ENCODE measurements at regions not wholly inside any gene's neighbourhood (a gene's known extent, or its start where the extent isn't known, plus 50 kb on each side); places are given as distances from the start of the nearest gene placed in this dataset.

GRCh38 chrX:11967986-11968869, 170.0 kb upstream of the FRMPD4 start:
- DNase-seq, result no peak
- Histone ChIP-seq H3K27ac (no peak overlapping the region), H3K4me3 (no peak overlapping the region), H3K36me3 (no peaks in the 10 kb centered on the region), H3K9me3 (no peaks in the 10 kb centered on the region), H3K27me3 (no peaks in the 10 kb centered on the region), H3K4me1 (no peaks in the 10 kb centered on the region)
- no peak for TF ChIP-seq CTCF (IDR thresholded peaks at IDR 0.05)
- TF ChIP-seq EP300 (IDR thresholded peaks at IDR 0.05; ENCODE audit: low read depth), result no peak
- no peak for TF ChIP-seq POLR2A (IDR thresholded peaks at IDR 0.05)
- no peak for TF ChIP-seq POLR2AphosphoS5 (IDR thresholded peaks at IDR 0.05)
- WGBS, 2 donors (ENCODE audit: low coverage in 1 of 2), result 34% methylated on average over 6 of the region's 6 CpGs; no CpG with 5 or more reads in 1 of the 2 donors
- intact Hi-C loops (cut with DNase I; ENCODE audit: low total_unique reads) (no loop called here), in situ Hi-C loops (cut with MboI; ENCODE audit: low pct_ligation_motif_present in 1 of 4, low pct_unique_long_range_greater_than_20kb in 1 of 4, low sequenced_read_pairs in 3 of 4) (no loop called here)

- H3K36me3 ChIP-seq, result no peaks in the 10 kb centered on the region
- H3K27ac ChIP-seq, result no peak overlapping the region
- no peak overlapping the region for H3K4me3 ChIP-seq
- H3K9me3 ChIP-seq, result no peaks in the 10 kb centered on the region
- TF ChIP-seq POLR2AphosphoS5 (IDR thresholded peaks at IDR 0.05) (no peak), EP300 (IDR thresholded peaks at IDR 0.05; ENCODE audit: low read depth) (no peak), POLR2A (IDR thresholded peaks at IDR 0.05) (no peak), CTCF (IDR thresholded peaks at IDR 0.05) (no peak)
- H3K4me1 ChIP-seq, result no peaks in the 10 kb centered on the region
- in situ Hi-C loops (cut with MboI; ENCODE audit: low pct_ligation_motif_present in 1 of 4, low pct_unique_long_range_greater_than_20kb in 1 of 4, low sequenced_read_pairs in 3 of 4) (no loop called here), intact Hi-C loops (cut with DNase I; ENCODE audit: low total_unique reads) (no loop called here)
- 65% methylated on average over 4 of the region's 4 CpGs; no CpG with 5 or more reads in 1 of the 2 donors for WGBS, 2 donors (ENCODE audit: low coverage in 1 of 2)
- no peaks in the 10 kb centered on the region for H3K27me3 ChIP-seq
- no peak for DNase-seq
Measured at GRCh38 chrX:11968991-11969390, 169.3 kb upstream of the FRMPD4 start.

GRCh38 chrX:11970578-11971359, 167.5 kb upstream of the FRMPD4 start:
- WGBS, 2 donors (ENCODE audit: low coverage in 1 of 2), result 57% methylated on average over 6 of the region's 6 CpGs; no CpG with 5 or more reads in 1 of the 2 donors
- Histone ChIP-seq H3K9me3 (no peaks in the 10 kb centered on the region), H3K4me1 (no peaks in the 10 kb centered on the region), H3K4me3 (no peak overlapping the region), H3K27me3 (no peaks in the 10 kb centered on the region), H3K27ac (no peak overlapping the region), H3K36me3 (no peaks in the 10 kb centered on the region)
- intact Hi-C loops (cut with DNase I; ENCODE audit: low total_unique reads), result loop anchor here (1.0 kb wide), 1 partner anchor 19 kb away; no protein-coding TSS in a partner anchor
- TF ChIP-seq POLR2AphosphoS5 (IDR thresholded peaks at IDR 0.05), result no peak
- no peak for TF ChIP-seq EP300 (IDR thresholded peaks at IDR 0.05; ENCODE audit: low read depth)
- TF ChIP-seq POLR2A (IDR thresholded peaks at IDR 0.05), result no peak
- TF ChIP-seq CTCF (IDR thresholded peaks at IDR 0.05), result no peak
- DNase-seq, result no peak
- in situ Hi-C loops (cut with MboI; ENCODE audit: low pct_ligation_motif_present in 1 of 4, low pct_unique_long_range_greater_than_20kb in 1 of 4, low sequenced_read_pairs in 3 of 4), result no loop called here

GRCh38 chrX:11976663-11977062, 161.6 kb upstream of the FRMPD4 start:
- 89% methylated on average over 2 of the region's 2 CpGs; no CpG with 5 or more reads in 1 of the 2 donors for WGBS, 2 donors (ENCODE audit: low coverage in 1 of 2)
- DNase-seq, result no peak
- no peaks in the 10 kb centered on the region for H3K9me3 ChIP-seq
- TF ChIP-seq EP300 (IDR thresholded peaks at IDR 0.05; ENCODE audit: low read depth) (no peak), CTCF (IDR thresholded peaks at IDR 0.05) (no peak), POLR2A (IDR thresholded peaks at IDR 0.05) (no peak)
- intact Hi-C loops (cut with DNase I; ENCODE audit: low total_unique reads), result no loop called here
- H3K4me3 ChIP-seq, result no peak overlapping the region
- no peak overlapping the region for H3K27ac ChIP-seq
- H3K36me3 ChIP-seq, result no peaks in the 10 kb centered on the region
- in situ Hi-C loops (cut with MboI; ENCODE audit: low pct_ligation_motif_present in 1 of 4, low pct_unique_long_range_greater_than_20kb in 1 of 4, low sequenced_read_pairs in 3 of 4), result no loop called here
- no peaks in the 10 kb centered on the region for H3K27me3 ChIP-seq
- H3K4me1 ChIP-seq, result no peaks in the 10 kb centered on the region

Data from transverse colon (tissue), 4 donors.